ENCODE measurements at regions not wholly inside any gene's neighbourhood (a gene's known extent, or its start where the extent isn't known, plus 50 kb on each side); places are given as distances from the start of the nearest gene placed in this dataset.

DNA sequence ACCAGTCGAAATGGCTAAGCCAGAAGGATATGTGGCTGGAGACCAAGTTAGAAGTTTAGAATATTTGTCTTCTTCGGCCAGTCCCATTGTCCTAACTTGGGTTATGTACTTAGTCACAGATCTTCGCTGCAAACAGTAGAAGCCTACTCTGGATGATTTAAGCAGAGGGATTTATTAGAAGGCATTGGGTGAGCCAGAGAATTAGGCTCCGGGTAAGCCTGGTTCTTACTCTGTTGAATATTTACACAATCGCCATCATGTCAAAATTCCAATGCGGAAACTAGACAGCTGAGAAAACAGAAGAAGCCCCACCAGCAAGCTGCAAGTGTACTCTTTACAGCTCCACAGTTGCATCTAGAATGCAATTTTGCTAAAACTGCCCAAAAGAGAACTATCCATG lies 276.6 kb downstream of the CMPK2 start:
- H3K27ac ChIP-seq: no peak overlapping the region
- no peaks in the 10 kb centered on the region for H3K27me3 ChIP-seq (replicated peaks; ENCODE audit: insufficient read depth)
- H3K4me1 ChIP-seq (ENCODE audit: control insufficient read depth in 1 of 2, low read depth in 2 of 2): no peaks in the 10 kb centered on the region
- TF ChIP-seq, protein P1, sequence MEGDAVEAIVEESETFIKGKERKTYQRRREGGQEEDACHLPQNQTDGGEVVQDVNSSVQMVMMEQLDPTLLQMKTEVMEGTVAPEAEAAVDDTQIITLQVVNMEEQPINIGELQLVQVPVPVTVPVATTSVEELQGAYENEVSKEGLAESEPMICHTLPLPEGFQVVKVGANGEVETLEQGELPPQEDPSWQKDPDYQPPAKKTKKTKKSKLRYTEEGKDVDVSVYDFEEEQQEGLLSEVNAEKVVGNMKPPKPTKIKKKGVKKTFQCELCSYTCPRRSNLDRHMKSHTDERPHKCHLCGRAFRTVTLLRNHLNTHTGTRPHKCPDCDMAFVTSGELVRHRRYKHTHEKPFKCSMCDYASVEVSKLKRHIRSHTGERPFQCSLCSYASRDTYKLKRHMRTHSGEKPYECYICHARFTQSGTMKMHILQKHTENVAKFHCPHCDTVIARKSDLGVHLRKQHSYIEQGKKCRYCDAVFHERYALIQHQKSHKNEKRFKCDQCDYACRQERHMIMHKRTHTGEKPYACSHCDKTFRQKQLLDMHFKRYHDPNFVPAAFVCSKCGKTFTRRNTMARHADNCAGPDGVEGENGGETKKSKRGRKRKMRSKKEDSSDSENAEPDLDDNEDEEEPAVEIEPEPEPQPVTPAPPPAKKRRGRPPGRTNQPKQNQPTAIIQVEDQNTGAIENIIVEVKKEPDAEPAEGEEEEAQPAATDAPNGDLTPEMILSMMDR (IDR thresholded peaks at IDR 0.05): no peak
- ATAC-seq (ENCODE audit: insufficient number of reproducible peaks, low FRiP score, low read depth) (no peak), DNase-seq (ENCODE audit: low spot score) (no peak)
- no peaks in the 10 kb centered on the region for H3K36me3 ChIP-seq
- no peaks in the 10 kb centered on the region for H3K9me3 ChIP-seq
- no peak overlapping the region for H3K4me3 ChIP-seq

DNA sequence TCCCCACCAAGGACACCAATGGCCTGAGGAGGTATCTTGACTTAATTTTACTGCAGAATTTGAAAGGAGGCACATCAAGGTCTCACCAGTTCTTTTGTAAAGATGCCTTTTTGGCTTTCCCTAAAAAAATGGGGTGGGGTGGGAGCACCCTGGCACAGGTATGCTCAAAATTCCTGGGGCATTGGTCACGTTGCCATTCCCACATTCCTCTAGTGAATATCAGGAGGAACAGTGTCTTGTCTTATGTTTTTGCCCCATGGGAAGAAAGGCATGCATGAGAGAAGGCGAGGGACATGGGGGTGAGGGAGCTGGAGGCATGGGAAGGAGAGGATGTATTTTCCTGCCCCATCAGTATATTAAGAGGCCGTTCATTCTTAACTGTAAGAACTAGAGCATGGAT lies 275.3 kb downstream of the CMPK2 start:
- H3K27me3 ChIP-seq (replicated peaks; ENCODE audit: insufficient read depth): no peaks in the 10 kb centered on the region
- DNase-seq (ENCODE audit: low spot score) (no peak), ATAC-seq (ENCODE audit: insufficient number of reproducible peaks, low FRiP score, low read depth) (no peak)
- no peak overlapping the region for H3K27ac ChIP-seq
- no peaks in the 10 kb centered on the region for H3K36me3 ChIP-seq
- no peaks in the 10 kb centered on the region for H3K9me3 ChIP-seq
- TF ChIP-seq, protein P1 (IDR thresholded peaks at IDR 0.05): no peak
- H3K4me1 ChIP-seq (ENCODE audit: control insufficient read depth in 1 of 2, low read depth in 2 of 2): no peaks in the 10 kb centered on the region
- no peak overlapping the region for H3K4me3 ChIP-seq

DNA sequence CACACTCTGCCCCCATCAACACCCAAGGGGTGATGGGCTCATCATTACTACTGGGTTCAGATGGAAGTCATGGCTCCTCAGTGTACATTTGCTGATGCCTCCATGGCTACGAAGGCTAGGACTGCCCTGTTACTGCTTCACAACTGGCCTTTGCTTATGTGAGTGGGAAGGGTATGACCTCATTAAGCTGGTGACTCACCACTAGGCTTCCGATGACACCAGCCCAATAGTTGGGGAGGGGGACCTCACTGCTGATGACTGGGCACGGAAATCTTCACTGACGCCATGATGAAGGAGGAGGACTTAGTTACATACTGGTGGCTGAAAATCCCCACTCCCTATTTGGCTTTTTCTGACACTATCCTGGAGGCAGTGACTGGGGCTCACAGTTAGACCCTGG lies 263.2 kb downstream of the CMPK2 start:
- H3K36me3 ChIP-seq: no peaks in the 10 kb centered on the region
- no peaks in the 10 kb centered on the region for H3K27me3 ChIP-seq (replicated peaks; ENCODE audit: insufficient read depth)
- no peaks in the 10 kb centered on the region for H3K4me1 ChIP-seq (ENCODE audit: control insufficient read depth in 1 of 2, low read depth in 2 of 2)
- no peak overlapping the region for H3K27ac ChIP-seq
- TF ChIP-seq, protein P1 (IDR thresholded peaks at IDR 0.05): no peak
- H3K4me3 ChIP-seq: no peak overlapping the region
- no peak for DNase-seq (ENCODE audit: low spot score)
- ATAC-seq (ENCODE audit: insufficient number of reproducible peaks, low FRiP score, low read depth): no peak
- H3K9me3 ChIP-seq: no peaks in the 10 kb centered on the region

DNA sequence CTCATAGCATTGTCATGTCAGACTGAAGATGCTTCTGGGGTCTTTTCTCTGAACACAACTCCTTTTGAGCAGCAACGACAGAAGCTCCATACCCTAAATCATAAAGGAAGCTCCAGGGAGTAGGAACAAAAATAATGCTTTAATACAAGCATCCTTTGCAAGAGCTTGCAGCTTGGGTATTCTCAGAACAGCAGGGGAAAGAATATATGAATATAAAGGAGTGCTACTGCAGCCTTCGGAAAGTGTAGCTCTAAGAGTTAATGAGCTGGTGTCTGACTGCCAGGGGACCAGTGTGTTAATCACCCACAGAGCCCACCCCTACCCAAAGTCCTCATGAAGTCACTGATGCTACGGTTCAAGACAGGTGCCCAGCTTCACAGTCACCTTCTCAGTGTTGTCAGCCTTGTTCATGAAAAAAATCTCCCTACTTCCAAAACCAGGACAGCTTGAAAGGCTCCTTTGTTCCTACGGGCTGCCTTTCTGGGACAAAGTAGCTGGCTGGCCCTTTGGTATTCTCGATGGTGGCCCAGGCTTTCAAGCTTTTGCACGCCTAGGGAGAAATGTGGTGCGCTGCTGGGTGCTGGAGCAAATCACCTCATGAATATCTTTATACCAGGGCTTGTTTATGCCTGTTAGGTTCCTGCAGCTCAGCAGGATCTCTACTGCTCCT lies 259.7 kb downstream of the CMPK2 start:
- DNase-seq (ENCODE audit: low spot score): no peak
- Histone ChIP-seq H3K27ac (no peak overlapping the region), H3K4me3 (no peak overlapping the region), H3K9me3 (no peaks in the 10 kb centered on the region), H3K4me1 (ENCODE audit: control insufficient read depth in 1 of 2, low read depth in 2 of 2) (no peaks in the 10 kb centered on the region), H3K27me3 (replicated peaks; ENCODE audit: insufficient read depth) (no peaks in the 10 kb centered on the region), H3K36me3 (no peaks in the 10 kb centered on the region)
- TF ChIP-seq, protein P1 (IDR thresholded peaks at IDR 0.05): no peak
- ATAC-seq (ENCODE audit: insufficient number of reproducible peaks, low FRiP score, low read depth): no peak

DNA sequence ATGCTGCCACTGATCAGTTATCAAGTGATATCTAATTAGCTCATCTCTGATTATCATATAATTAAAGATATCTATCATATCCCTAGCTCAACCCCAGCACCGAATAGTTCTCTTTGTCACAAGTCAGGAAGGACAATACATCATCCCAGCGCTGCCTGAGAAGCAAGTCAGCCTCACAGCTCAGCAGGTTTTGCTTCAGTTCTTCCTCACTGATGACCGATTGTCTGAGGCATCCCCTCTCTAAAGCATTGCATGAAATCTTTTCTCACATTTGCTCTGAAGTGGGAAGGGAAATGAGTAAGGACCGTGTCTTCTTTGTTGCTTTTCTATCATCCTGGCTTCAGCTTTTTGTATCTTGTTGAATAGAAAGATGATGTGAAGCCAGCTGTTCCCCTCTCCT lies 247.9 kb downstream of the CMPK2 start:
- H3K4me1 ChIP-seq (ENCODE audit: control insufficient read depth in 1 of 2, low read depth in 2 of 2): no peaks in the 10 kb centered on the region
- ATAC-seq (ENCODE audit: insufficient number of reproducible peaks, low FRiP score, low read depth): no peak
- TF ChIP-seq, protein P1 (IDR thresholded peaks at IDR 0.05): no peak
- H3K27ac ChIP-seq: no peak overlapping the region
- peaks cover under 1% of the 10 kb centered on the region for H3K9me3 ChIP-seq
- no peak overlapping the region for H3K4me3 ChIP-seq
- H3K27me3 ChIP-seq (replicated peaks; ENCODE audit: insufficient read depth): no peaks in the 10 kb centered on the region
- no peak for DNase-seq (ENCODE audit: low spot score)
- no peaks in the 10 kb centered on the region for H3K36me3 ChIP-seq
